GM19043 (cell line): ENCODE measurements at regions not wholly inside any gene's neighbourhood (a gene's known extent, or its start where the extent isn't known, plus 50 kb on each side); places are given as distances from the start of the nearest gene placed in this dataset.
"Not testable (repeated sequence)": the region's sequence is repeated elsewhere in the genome, so short reads cannot be mapped to it uniquely, and the experiment has no call there.

Experiments used
- ATAC-seq: cut with Tn5 transposase; IDR thresholded peaks from one replicate; pipeline ENCODE4 v1.9.1; 2021; ENCODE audit warnings: low read depth; ENCODE audit not compliant: unreplicated experiment

DNA sequence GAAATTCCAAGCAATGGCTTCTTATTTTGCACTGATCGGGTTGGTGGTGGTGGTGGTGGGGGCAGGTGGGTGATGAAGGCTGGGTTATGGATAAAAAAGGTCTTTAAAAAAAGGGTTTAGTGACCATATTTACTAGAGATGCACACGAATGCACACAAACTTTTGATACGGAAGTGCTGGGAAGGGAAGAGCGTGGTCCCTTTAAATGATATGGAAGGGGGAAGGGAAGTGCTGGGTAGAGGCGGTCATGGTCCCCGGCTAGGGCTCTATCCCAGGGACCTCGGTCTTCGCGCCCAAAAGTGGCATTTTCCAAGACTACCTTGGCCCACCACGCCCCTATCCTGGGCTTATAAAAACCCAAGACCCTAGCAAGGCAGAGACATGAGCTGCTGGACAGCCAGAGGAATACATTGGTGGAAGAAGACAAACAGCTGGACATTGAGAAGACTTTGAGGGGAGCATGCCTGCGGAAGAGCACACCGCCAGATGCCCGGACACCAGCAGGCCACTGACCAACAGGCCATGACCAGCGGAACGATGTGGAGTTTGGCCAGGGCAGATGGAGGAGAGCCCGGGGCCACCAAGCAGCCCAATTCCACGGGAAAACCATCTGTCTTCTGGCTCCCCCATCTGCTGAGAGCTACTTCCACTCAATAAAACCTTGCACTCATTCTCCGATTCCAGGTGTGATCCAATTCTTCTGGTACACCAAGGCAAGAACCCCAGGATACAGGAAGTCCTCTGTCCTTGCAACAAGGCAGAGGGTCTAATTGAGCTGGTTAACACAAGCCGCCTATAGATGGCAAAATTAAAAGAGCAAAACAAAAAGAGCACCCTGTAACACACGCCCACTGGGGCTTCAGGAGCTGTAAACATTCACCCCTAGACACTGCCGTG is 1720.2 kb downstream of the MRPL39 start:
- ATAC-seq = no peak

DNA sequence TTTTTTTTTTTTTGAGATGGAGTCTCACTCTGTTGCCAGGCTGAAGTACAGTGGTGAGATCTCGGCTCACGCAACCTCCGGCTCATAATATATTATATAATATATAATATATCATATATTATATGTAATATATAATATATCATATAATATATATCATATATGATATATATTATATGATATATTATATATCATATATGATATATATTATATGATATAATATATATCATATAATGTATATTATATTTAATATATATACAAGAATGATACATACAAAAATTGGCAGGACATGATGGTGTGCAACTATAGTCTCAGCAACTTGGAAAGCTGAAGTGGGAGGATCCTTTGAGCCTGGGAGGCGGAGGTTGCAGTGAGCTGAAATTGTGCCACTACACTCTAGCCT is 1725.5 kb downstream of the MRPL39 start:
- no peak for ATAC-seq

DNA sequence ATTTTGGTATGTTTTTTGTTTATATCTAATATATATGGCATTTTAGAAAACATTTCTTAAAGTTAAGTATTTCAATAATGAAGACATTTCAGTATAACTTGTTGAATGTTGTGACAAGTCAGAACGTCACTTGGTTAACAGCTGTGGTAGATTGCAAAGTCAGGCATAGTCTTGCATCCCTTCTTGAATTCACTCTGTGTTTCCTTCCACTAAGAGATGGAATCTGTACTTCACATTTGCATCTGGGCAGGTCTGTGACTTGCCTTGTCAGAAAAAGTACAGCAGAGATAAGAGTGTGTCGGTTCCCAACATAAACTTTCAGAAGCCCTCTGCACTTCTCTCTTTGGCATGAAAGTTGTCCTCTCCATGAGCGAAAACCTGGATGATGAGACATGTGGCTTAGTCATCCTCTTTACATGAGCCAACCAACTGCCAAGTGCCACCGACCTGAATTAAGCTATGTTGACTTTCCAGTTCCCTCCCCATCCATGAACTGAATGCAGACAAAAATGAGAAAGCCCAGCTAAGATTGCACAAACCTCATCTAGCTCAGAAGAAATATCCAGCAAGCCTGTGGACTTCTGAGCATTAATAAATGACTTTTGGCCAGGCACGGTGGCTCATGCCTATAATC is 1730.2 kb downstream of the MRPL39 start:
- no peak for ATAC-seq

DNA sequence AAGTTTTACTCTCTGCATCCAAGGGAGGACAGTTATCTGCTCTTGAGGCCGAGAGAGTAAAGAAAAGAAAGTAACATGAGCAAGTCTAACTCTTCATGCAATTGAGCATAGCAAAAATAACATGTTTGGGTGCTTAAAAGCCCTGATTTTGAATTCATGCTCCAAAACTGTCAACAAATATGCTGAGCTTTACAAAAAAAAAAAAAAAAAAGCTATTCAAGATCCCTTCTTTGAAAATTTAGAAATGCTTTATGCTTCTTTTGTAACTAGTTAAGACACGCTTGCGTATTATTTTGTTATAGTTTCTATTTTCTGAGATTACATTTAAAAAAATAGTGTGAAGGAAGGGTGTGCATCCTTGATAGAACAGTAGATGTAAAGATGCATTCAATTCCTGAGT is 1733.0 kb downstream of the MRPL39 start:
- ATAC-seq = no peak

DNA sequence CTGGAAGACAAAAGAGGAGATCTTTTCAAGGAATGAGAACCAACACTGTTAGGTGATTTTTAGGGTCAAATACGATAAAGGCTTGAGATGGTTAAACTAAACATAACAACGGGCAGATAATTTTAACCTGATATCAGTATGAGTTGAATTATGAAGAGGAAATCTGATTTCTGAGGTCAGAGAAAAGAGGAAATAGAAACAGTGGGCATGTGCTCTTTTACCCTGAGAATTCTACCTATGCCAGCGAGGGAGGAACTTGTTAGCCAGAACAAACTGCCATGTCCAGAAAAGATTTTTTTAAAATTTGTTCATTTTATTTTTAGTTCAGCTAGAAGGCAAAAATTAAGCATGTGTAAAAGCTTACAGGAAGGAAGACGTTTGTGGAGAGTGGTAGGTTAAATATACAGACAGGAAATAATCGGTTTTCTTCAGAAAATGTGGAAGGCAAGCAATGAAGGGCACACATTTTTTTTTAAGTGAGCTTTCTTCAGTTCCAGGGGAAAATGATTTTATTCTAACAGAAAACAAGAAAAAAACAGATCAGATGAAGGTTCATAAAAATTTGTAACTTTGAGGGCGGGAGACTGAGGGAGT is 1745.3 kb downstream of the MRPL39 start:
- ATAC-seq = no peak

DNA sequence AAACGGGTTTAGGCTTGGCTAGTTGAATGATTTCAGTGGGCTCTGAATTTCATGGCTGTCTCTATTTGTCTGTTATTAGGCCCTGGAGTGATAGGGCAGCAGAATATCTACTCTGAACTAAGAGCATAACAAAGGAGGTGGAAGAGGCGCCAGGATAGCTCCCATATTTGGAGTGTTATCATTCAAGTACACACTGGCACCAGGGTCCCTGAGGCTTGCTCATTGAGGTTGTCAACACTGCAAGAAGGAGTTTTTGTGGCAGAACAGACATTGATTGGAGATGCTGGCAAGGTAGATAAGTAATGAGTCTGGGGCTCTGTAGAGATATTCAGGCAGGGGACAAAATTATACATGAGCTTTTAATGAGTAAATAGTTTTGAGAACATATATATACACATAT is 1748.4 kb downstream of the MRPL39 start:
- no peak for ATAC-seq

DNA sequence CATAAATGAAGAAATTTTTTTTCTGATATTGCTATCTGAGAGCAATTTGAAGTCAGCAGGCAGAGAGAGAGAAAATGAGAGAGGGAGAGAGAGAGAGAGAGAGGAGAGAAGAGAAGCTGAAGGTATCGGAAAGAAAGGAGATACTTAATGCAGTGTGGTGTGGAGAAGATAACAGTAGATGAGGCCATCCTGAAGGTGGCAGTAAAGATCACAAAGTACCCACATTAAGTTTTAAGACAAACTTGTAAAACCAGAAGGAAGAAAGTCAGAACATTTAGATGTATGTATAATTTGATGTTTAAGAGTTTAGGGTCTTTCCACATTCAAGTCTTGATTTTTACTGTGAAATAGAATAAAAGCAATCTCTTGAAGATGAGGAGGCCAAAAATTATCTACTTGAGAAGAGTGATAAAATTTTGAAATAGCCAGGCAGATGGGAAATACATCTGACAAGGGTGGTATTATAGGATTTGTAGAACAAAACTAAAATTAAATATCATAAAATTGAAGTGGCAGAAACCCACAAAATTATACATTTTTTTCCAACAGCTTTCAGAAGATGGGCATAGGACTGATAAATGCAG is 1753.4 kb downstream of the MRPL39 start:
- ATAC-seq = no peak

DNA sequence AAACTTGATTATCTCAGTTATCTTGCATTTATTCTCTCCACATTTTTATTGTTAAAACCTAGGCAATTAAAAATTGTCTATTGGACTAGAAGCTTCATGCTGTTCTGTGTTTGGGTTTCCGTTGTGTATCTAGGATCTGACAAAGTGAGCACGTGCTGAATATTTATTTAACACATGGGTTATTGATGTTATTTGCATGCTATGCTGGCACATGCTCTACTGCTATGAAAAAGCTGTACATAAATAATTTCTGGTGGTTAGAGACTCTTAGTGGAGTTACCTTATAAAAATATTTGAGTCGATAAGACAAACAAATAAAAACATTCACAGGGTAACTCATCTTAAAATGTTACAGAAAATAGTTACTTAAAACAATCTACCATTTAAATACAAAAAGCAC is 1769.7 kb downstream of the MRPL39 start:
- no peak for ATAC-seq

DNA sequence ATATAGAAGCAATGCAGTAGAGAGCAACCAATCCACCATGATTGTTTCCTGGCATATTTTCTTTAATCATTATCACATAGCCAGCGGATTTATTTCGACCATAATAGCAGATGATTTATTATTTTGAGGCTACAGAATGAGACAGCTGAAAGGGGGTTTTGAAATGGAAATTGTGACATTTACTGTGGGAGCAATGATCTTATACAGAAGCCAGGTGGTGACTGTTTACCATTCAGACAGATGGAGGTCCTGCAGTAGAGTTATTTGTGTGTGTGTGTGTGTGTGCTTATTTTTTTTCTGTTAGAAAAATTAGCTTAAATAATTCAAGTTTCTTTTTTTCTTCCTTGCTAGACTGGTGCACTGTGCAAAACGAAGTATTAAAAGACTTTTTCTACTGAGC is 1784.5 kb downstream of the MRPL39 start:
- ATAC-seq = no peak

DNA sequence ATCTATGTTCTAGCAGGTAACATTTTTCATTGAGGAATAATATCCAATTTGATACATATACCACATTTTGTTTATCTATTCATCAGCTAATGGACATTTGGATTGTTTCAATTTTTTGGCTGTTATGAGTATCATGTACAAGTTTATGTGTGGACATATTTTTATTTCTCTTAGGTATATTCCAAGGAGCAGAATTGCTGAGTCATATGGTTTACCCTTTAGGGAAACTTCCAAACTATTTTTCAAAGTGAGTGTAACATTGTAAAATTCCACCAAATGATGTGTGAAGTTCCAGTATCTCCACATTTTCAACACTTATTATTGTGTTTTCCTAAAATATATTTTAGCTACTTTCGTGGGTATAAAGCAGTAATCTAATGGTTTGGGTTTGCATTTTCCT is 1789.9 kb downstream of the MRPL39 start:
- ATAC-seq = no peak

DNA sequence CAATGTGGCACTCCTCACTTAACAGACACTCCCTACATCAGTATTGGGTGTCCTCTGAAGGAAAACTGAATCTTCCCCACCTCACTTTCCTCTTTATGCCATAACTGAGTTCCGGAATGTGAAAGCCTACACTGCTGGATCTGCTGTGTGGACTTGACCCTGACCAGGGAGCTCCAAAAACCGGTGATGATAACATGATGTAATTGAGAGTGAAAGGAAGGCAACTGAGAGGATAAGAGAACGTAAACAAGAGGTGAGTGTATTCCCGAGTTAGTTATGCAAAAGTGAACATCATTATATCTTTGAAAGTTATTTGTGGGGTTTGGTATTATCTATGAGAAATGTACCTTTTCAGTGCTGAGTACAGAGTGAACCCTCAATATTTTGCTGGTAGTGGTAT is 1794.8 kb downstream of the MRPL39 start:
- no peak for ATAC-seq

DNA sequence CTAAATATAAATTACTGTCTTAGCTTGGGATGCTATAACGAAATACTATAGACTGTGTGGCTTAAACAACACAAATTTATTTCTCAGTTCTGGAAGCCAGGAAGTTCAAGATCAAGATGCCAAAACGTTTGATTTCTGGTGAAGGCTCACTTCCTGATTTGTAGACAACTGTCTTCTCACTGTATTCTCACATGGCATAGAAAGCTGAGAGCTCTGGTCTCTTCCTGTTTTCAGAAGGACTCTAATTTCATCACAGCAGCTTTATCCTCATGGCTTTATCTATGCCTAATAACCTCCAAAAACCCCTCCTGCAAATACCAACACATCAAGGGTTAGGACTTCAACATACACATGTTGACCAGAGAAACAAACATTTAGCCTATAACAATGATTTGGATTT is 1795.5 kb downstream of the MRPL39 start:
- no peak for ATAC-seq

DNA sequence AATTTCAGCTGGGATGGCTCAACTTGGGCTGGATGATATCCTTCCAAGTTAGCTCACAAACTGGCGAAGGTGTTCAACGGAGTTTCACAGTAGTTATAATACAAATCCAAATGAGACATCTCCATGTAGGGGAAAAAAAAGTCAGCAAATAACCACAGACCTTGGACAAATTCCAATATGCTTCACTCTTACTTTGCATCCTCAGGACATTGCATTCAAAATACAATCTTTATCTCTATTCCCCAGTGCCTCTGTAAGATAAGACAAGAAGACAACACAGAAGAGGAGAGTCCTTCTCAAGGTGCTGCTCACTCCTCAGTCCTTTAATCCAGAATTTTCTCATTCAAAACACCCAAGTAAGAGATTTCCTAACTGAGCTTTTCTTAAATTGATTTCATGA is 1797.7 kb downstream of the MRPL39 start:
- no peak for ATAC-seq

DNA sequence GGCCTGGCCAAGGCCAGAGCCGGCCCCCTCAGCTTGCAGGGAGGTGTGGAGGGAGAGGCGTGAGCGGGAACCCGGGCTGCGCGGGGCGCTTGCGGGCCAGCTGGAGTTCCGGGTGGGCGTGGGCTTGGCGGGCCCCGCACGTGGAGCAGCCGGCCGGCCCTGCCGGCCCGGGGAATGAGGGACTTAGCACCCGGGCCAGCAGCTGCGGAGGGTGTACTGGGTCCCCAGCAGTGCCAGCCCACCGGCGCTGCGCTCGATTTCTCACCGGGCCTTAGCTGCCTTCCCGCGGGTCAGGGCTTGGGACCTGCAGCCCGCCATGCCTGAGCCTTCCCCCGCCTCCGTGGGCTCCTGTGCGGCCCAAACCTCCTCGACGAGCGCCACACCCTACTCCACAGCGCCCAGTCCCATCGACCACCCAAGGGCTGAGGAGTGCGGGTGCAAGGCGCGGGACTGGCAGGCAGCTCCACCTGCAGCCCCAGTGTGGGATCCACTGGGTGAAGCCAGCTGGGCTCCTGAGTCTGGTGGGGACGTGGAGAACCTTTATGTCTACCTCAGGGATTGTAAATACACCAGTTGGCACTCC is 1800.2 kb downstream of the MRPL39 start:
- not testable (repeated sequence) for ATAC-seq

DNA sequence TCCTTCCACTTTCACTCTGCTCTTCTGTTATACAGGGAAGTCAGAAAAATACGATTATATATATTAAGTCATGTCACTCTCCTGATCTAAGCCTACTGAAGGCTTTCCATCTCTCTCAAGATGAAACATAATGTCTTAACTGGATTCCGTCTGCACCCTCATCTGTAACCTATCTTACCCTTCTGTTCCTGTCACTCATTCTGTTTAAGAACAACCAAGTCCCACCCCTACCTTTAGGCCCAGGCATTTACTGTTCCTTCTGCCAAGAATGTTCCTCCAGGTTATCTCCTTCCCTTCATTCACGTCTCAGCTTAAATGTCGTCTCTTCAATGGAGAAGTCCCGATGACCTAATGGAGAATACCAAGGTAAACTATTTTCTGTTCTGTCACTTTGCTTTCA is 1802.4 kb downstream of the MRPL39 start:
- ATAC-seq = no peak

DNA sequence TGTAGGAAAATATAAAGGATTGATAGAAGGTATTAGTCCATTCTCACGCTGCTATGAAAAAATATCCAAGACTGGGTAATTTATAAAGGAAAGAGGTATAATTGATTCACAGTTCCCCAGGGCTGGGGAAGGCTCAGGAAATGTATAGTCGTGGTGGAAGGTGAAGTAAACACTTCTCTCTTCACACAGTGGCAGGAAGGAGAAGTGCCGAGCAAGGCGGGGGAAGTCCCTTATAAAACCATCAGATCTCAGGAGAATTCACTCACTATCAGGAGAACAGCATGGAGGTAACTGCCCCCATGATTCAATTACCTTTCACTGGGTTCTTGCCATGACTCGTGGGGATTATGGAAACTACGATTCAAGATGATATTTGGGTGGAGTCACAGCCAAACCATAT is 1806.0 kb downstream of the MRPL39 start:
- ATAC-seq = no peak

DNA sequence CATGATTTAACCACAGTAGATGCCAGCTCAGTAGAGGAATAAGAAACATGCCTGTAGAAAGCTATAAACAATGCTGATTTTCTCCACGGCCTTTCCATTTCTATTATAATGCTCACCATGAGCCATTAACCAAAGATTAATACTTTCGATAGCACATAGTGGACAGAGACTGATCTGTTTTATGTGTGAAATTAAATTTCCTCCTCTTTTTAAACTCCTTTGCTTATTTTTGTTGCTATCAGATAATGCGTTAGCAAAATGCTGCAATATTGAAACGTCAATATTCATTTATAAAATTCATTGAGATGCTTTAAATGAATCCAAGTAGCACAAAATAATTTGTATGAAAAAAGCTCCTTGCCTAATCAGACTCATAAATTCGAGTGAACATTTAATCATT is 1807.9 kb downstream of the MRPL39 start:
- no peak for ATAC-seq

DNA sequence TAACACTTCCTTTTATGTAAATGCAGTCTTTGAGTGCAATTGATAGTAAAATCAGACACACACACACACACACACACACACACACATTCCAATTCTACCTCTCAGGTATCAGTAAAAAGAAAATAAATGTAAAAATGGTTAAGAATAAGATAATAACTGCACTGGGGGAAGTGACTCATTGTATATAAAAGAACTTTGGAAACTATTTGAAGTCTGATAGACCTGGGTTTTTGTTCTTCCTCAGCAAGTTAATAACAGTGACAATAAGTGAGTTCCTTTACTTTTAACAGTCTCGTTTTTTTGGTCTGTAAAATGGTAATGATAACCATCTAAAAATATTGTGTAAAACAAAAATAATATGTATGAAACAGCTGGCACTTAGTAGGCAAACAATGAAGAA is 1815.0 kb downstream of the MRPL39 start:
- no peak for ATAC-seq

DNA sequence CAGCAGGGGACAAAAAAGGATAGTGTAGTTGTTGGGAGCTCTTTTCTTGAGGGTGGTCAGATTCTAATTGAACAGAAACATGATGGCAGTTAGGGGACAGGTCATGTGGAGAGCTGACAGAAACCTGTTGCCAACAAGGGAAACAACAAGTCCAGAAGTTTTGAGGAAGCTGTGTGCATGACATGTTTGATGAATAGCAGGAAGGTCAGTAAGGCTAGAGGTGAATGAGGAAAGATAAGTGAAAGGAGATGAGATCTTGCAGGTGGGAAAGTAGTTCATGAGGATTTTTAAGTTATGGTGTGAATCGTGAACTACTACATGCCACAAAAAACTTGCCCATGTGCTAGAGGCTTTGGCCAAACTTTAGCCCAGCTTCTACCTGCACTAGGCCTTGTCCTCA is 1817.4 kb downstream of the MRPL39 start:
- ATAC-seq = no peak

DNA sequence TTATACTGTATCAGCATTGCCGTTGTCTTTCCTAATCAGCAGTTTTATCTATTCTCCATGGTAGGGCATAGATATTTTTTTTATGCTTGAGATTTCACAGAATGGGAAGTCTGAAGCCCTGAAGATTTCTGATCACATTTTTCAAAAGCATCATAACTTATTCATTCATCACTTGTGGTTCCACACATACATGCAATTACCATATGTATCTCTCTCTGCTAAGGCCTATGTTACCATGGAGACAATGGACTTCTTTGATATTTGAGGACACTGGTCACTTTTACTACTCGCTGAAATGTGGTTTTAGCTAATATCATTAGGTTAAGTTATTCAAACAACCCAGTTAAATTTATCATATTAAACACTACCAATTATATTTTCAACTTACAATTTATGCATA is 1827.0 kb downstream of the MRPL39 start:
- ATAC-seq = no peak

DNA sequence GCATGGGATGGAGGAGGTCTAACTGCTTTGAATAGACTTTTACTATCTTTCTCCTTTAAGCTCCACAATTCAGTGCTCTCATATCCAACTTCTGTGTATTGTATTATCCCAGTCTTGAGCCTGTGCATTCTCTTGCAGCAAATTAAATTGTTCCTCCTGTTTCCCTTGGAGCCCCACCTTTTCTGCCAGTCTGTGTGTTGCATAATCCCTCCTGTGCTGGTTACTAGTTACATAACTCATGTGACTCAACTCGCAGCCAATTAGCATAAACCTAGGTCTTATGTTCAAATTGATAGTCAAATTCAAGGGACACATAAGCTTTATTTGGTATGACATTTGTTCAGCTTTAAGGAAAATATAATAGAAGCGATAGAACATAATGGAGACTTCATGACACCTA is 1863.5 kb downstream of the MRPL39 start:
- ATAC-seq = no peak
